ENCODE measurements at regions not wholly inside any gene's neighbourhood (a gene's known extent, or its start where the extent isn't known, plus 50 kb on each side); places are given as distances from the start of the nearest gene placed in this dataset.

- no peak for TF ChIP-seq POLR2AphosphoS5 (IDR thresholded peaks at IDR 0.05; ENCODE audit: insufficient read depth, low read depth, low read length)
- TF ChIP-seq POLR2A (IDR thresholded peaks at IDR 0.05; ENCODE audit: low read depth, low read length): no peak
- TF ChIP-seq CTCF (IDR thresholded peaks at IDR 0.05; ENCODE audit: extremely low read depth in 1 of 2, insufficient read depth in 1 of 2, low read depth in 1 of 2, low read length in 2 of 2): no peak
- TF ChIP-seq FOS (IDR thresholded peaks at IDR 0.05; ENCODE audit: borderline replicate concordance, insufficient read depth, low read length): no peak
- TF ChIP-seq EZH2 (IDR thresholded peaks at IDR 0.05; ENCODE audit: borderline replicate concordance, low read depth, low read length, severe bottlenecking): no peak
Observed at GRCh38 chr6:169385237-169385880, 131.7 kb upstream of the THBS2 start.

Data from endothelial cell of umbilical vein (primary cell).